LNCAP (cell line): ENCODE measurements at regions not wholly inside any gene's neighbourhood (a gene's known extent, or its start where the extent isn't known, plus 50 kb on each side); places are given as distances from the start of the nearest gene placed in this dataset.

ENCODE experiments used
- TF ChIP-seq, protein P1 (sequence below): fragments of 450-650 bp; IDR thresholded peaks from 2 replicates; pipeline ENCODE4 v1.5.1; 2017; ENCODE audit warnings: mild to moderate bottlenecking

- TF ChIP-seq, protein P1, sequence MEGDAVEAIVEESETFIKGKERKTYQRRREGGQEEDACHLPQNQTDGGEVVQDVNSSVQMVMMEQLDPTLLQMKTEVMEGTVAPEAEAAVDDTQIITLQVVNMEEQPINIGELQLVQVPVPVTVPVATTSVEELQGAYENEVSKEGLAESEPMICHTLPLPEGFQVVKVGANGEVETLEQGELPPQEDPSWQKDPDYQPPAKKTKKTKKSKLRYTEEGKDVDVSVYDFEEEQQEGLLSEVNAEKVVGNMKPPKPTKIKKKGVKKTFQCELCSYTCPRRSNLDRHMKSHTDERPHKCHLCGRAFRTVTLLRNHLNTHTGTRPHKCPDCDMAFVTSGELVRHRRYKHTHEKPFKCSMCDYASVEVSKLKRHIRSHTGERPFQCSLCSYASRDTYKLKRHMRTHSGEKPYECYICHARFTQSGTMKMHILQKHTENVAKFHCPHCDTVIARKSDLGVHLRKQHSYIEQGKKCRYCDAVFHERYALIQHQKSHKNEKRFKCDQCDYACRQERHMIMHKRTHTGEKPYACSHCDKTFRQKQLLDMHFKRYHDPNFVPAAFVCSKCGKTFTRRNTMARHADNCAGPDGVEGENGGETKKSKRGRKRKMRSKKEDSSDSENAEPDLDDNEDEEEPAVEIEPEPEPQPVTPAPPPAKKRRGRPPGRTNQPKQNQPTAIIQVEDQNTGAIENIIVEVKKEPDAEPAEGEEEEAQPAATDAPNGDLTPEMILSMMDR: no peak
Measured at GRCh38 chr5:89869346-89869745, 540.2 kb downstream of the CETN3 start.

DNA sequence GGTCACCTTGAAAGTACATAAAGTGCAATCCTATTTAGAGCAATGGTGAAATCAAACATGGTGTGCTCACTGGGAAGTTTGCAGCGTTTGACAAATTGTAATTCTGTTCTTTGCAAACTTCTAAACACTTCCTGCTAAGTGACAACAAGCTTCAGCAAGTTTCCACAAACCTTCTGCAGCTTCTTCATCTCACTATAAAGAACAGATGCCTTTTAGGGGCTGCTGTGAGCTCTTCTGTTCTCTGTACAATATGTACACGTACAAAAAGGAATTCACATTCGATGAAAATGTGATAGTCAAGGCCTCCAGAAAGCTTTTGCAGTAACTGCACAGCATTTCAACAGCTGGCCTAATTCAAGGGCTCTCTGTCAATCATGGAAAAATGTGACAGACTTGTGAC lies 543.1 kb downstream of the CETN3 start:
- TF ChIP-seq, protein P1: no peak

- TF ChIP-seq, protein P1: no peak
Measured at GRCh38 chr5:89864941-89865340, 544.6 kb downstream of the CETN3 start.

DNA sequence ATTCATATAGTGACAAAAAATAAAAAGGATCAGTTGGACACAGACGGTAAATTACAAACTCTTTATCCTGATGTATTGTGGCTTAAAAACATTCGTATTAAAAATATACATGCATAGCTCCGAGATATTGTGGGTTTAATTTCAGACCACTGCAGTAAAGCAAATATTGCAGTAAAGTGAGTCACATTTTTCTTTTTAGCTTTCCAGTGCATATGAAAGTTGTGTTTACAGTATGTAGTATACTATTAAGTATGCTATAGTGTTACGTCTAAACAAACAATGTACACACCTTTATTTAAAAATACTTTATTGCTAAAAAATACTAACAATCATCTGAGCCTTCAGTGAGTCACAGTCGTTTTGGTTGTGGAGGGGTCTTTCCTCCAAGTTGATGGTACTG lies 551.8 kb downstream of the CETN3 start:
- TF ChIP-seq, protein P1: no peak

DNA sequence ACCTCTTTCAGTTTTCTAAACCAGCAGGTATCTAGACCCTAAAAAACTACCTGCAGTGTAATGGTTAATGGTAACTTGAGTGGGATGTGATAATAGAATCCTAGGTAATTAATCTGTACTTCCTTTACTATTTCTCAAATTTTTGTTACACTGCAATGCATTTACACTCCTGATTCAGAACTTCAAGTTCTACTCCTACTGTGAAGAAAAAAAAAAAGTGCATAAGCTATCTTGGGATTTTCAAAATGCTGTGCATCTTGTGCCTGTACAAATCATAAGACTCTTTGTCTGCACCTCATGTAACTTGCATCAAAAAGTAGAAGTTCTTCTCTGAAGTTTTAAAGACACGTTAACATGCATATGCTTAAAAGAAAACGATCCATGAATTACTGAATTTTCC lies 554.1 kb downstream of the CETN3 start:
- TF ChIP-seq, protein P1: no peak

- TF ChIP-seq, protein P1: no peak
Measured at GRCh38 chr5:89851911-89852310, 557.6 kb downstream of the CETN3 start.

DNA sequence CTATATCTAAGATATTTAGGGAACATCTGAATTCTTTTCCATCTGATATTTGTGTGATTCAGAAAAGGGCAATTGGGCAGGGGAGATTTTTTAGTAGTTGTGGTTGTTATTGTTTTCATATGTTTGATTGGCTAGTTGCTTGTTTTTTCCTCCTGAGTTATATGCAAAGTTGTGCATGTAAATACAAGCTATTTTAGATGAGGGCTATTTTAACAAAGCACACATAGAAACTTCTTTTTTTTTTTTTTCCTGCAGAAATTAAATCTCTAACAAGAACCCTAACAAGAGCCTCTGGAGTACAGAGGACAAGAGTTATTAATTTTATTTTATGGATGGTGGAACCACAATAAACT lies 559.1 kb downstream of the CETN3 start:
- TF ChIP-seq, protein P1: no peak

DNA sequence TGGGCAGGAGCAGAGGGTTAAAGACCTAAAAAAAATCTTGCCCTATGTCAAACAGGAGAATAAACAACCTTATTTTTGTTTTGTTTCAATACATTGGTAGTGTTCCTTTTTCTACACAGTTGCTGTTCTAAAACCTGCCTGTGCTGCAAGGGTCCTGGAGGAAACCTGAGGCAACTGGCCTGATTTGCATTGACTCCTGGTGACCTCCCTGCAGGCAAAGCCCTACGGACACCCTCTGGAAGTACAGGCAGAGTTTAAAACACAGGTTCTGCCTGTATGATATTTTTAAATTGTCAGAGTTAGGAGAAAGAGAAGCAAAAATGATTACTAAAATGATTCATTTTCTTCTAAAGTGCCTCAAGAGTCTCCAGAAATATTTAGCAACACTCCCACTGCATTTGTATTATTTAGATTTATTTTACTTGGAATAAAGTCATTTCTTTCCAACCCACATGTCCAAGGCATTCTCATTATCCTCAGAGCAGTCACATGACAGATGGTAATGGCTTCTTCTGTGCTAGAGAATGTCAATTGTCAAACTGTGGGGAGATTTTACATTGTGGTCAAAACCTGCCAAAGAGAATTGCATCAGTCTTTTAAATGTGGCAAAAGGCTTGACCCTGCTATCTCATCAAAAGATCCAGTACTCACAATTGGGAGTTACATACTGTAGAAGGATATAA lies 559.6 kb downstream of the CETN3 start:
- TF ChIP-seq, protein P1: no peak
